ENCODE measurements at regions not wholly inside any gene's neighbourhood (a gene's known extent, or its start where the extent isn't known, plus 50 kb on each side); places are given as distances from the start of the nearest gene placed in this dataset.

GRCh38 chr10:128277267-128277840, 151.1 kb upstream of the MKI67 start:
- no peak overlapping the region for H3K4me3 ChIP-seq (replicated peaks; ENCODE audit: low read depth, low read length)
- DNase-seq (ENCODE audit: extremely low read depth, low read depth), result no peak
- TF ChIP-seq CTCF (IDR thresholded peaks at IDR 0.05; ENCODE audit: low read depth, low read length, missing control alignments), result no peak

GRCh38 chr10:128278362-128278761, 152.1 kb upstream of the MKI67 start:
- no peak for DNase-seq (ENCODE audit: extremely low read depth, low read depth)
- H3K4me3 ChIP-seq (replicated peaks; ENCODE audit: low read depth, low read length), result no peak overlapping the region
- no peak for TF ChIP-seq CTCF (IDR thresholded peaks at IDR 0.05; ENCODE audit: low read depth, low read length, missing control alignments)

- H3K4me3 ChIP-seq (replicated peaks; ENCODE audit: low read depth, low read length), result no peak overlapping the region
- TF ChIP-seq CTCF (IDR thresholded peaks at IDR 0.05; ENCODE audit: low read depth, low read length, missing control alignments), result no peak
- DNase-seq (ENCODE audit: extremely low read depth, low read depth), result no peak
These were observed 154.0 kb upstream of the MKI67 start for GRCh38 chr10:128280271-128280670.

DNA sequence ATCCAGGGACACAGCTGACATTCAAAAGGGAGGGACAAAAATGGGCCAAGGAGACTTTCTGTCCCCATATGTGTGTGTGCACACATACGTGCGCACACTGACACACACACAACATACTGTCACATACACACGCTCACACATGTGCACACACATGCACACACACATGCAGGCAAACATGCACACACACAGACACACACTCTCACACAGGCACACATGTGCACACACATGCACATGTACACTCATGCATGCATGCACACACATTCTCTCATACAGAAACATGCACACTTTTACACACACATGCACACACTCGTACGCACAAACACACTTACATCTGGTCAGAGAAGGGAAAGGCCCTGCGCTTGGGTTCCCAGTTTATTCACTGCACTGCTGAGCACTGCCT, 155.1 kb upstream of the MKI67 start:
- H3K4me3 ChIP-seq (replicated peaks; ENCODE audit: low read depth, low read length), result no peak overlapping the region
- TF ChIP-seq CTCF (IDR thresholded peaks at IDR 0.05; ENCODE audit: low read depth, low read length, missing control alignments), result no peak
- DNase-seq (ENCODE audit: extremely low read depth, low read depth), result no peak

GRCh38 chr10:128281861-128282260, 155.6 kb upstream of the MKI67 start:
- DNase-seq (ENCODE audit: extremely low read depth, low read depth), result no peak
- no peak for TF ChIP-seq CTCF (IDR thresholded peaks at IDR 0.05; ENCODE audit: low read depth, low read length, missing control alignments)
- no peak overlapping the region for H3K4me3 ChIP-seq (replicated peaks; ENCODE audit: low read depth, low read length)

GRCh38 chr10:128286141-128286761, 160.0 kb upstream of the MKI67 start:
- no peak for TF ChIP-seq CTCF (IDR thresholded peaks at IDR 0.05; ENCODE audit: low read depth, low read length, missing control alignments)
- DNase-seq (ENCODE audit: extremely low read depth, low read depth), result no peak
- no peak overlapping the region for H3K4me3 ChIP-seq (replicated peaks; ENCODE audit: low read depth, low read length)

All from HFF-Myc (cell line).